ENCODE measurements at regions not wholly inside any gene's neighbourhood (a gene's known extent, or its start where the extent isn't known, plus 50 kb on each side); places are given as distances from the start of the nearest gene placed in this dataset.

DNA sequence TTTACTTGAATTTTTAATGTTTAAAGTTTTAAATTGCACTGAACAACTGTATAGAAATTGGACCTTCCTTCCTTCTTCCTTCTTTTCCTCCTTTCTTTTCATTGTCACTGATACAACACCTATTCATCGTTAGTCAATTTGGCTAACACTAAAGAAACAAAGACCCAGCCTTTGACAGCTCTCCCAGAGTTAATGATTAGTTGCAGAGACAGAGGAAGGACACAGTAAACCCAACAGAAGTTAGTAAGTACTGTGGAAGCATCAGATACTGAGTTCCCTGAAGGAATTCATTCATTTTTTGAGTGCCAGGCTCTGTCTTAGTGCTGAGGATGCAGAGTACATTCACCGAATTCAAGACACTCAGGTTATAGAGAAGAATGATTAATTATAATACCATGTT lies 77.9 kb upstream of the RAB27B start:
- TF ChIP-seq EZH2 (IDR thresholded peaks at IDR 0.05) (no peak), POLR2AphosphoS5 (IDR thresholded peaks at IDR 0.05; ENCODE audit: borderline replicate concordance, low read depth, low read length) (no peak)

All from SK-N-MC (cell line).